Gastrocnemius medialis (tissue), 4 donors: ENCODE measurements at regions not wholly inside any gene's neighbourhood (a gene's known extent, or its start where the extent isn't known, plus 50 kb on each side); places are given as distances from the start of the nearest gene placed in this dataset.

ENCODE experiments used
- POLR2A ChIP-seq, 2 donors: fragments of 450-650 bp; IDR thresholded peaks; one replicate each; pipeline ENCODE4 v1.6.1; 2017; ENCODE audit warnings: antibody characterized with exemption in 2 of 2, mild to moderate bottlenecking in 2 of 2, moderate library complexity in 2 of 2
- TF ChIP-seq, protein P1 (sequence below), 5 experiments: fragments of 450-650 bp in 3 of 5; fragments of 200-600 bp in 2 of 5; sonication (generic) in 2 of 5; IDR thresholded peaks in 4 of 5; conservative IDR thresholded peaks in 1 of 5; 1 replicate in 4 of 5; 2 replicates in 1 of 5; pipeline ENCODE4 v1.5.1; 2016 to 2019; ENCODE audit warnings: antibody characterized with exemption in 5 of 5, mild to moderate bottlenecking in 3 of 5, moderate library complexity in 3 of 5

DNA sequence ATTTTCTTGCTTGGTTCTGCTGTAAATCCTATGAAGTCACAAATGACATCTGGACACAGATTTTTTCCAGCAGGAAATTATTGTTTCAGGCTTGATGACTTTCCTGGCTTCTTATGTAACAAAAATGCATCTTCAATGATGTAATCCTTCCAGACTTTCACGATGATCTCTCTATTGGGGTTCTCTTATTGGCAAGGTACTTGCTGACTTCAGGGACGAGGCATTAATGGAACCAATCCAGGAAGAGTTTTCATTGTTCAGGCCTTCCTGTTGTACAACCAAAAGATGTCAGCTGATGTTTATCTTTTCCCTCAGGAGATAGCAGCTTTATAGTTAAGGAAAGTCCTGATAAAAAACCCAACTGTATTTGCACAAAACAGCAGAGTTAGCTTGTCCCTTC, 118.5 kb upstream of the MMS22L start:
- TF ChIP-seq, protein P1, sequence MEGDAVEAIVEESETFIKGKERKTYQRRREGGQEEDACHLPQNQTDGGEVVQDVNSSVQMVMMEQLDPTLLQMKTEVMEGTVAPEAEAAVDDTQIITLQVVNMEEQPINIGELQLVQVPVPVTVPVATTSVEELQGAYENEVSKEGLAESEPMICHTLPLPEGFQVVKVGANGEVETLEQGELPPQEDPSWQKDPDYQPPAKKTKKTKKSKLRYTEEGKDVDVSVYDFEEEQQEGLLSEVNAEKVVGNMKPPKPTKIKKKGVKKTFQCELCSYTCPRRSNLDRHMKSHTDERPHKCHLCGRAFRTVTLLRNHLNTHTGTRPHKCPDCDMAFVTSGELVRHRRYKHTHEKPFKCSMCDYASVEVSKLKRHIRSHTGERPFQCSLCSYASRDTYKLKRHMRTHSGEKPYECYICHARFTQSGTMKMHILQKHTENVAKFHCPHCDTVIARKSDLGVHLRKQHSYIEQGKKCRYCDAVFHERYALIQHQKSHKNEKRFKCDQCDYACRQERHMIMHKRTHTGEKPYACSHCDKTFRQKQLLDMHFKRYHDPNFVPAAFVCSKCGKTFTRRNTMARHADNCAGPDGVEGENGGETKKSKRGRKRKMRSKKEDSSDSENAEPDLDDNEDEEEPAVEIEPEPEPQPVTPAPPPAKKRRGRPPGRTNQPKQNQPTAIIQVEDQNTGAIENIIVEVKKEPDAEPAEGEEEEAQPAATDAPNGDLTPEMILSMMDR (IDR thresholded peaks at IDR 0.05 in 4 of 5, conservative IDR thresholded peaks at IDR 0.05 in 1 of 5), result no peak
- TF ChIP-seq POLR2A (IDR thresholded peaks at IDR 0.05), result no peak
